Activated CD4-positive, alpha-beta T cell treated with anti-CD3 and anti-CD28 coated beads for 36 hours (primary cell): ENCODE measurements at regions not wholly inside any gene's neighbourhood (a gene's known extent, or its start where the extent isn't known, plus 50 kb on each side); places are given as distances from the start of the nearest gene placed in this dataset.

Experiments used
- ATAC-seq: fragments of 200-7000 bp; cut with Tn5 transposase; one replicate; pipeline ENCODE4 v1.10.0; 2021; ENCODE audit warnings: mild to moderate bottlenecking, moderate library complexity
- CTCF ChIA-PET: fragments of 350-600 bp; sonication (Branson Sonifier 250); formaldehyde crosslinking; loops from one replicate; lab custom pipeline; 2021; ENCODE audit warnings: antibody characterized with exemption; lab: Charles Lee
- POLR2A ChIA-PET: fragments of 350-600 bp; sonication (Branson Sonifier 250); formaldehyde crosslinking; loops from one replicate; lab custom pipeline; 2021; ENCODE audit warnings: antibody characterized with exemption, inconsistent platforms; lab: Charles Lee
- DNase-seq: peaks from one replicate; pipeline ENCODE4 v3.0.0-alpha.2; 2020
- H3K27ac Mint-ChIP-seq: one replicate; pipeline ENCODE4 v1.8.0; 2021; ENCODE audit warnings: mixed read lengths
- H3K27me3 Mint-ChIP-seq: one replicate; pipeline ENCODE4 v1.8.0; 2021; ENCODE audit warnings: mixed read lengths
- H3K36me3 Mint-ChIP-seq: one replicate; pipeline ENCODE4 v1.8.0; 2021; ENCODE audit warnings: low read depth, mixed read lengths
- H3K4me1 Mint-ChIP-seq: one replicate; pipeline ENCODE4 v1.8.0; 2021; ENCODE audit warnings: mixed read lengths
- H3K4me3 Mint-ChIP-seq: one replicate; pipeline ENCODE4 v1.8.0; 2021; ENCODE audit warnings: mild to moderate bottlenecking, moderate library complexity, mixed read lengths
- H3K9me3 Mint-ChIP-seq: one replicate; pipeline ENCODE4 v1.8.0; 2021; ENCODE audit warnings: low read depth, mixed read lengths
- intact Hi-C, 2 experiments: fragments of 100-400 bp; cut with DNase I in 1 of 2; cut with micrococcal nuclease in 1 of 2; formaldehyde crosslinking; loops; one replicate each; pipeline versions ENCODE4 v1.14.2 to v1.15.1; 2022 to 2024; cut with DNase I, micrococcal nuclease

DNA sequence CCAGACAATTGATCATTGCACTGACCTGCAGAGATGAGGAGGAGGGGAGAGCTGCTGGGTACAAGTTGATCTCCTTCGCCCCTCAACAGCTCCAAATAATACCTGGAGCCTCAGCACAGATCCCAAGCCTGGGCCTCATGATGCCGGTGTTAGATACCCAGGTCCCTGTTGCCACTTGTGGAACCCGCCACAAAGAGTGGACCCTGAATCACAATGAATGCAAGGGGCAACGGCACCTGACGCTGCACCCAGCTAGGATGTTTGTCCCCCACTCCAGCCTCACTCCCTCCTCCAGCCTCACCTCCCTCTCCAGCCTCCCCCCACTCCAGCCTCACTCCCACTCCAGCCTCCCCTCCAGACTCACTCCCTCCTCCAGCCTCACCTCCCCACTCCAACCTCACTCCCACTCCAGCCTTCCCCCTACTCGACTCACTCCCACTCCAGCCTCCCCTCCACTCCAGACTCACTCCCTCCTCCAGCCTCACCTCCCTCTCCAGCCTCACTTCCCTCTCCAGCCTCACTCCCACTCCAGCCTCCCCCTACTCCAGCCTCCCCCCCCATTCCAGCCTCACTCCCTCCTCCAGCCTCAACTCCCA lies 879.0 kb downstream of the BRD1 start:
- no peak overlapping the region for H3K4me3 Mint-ChIP-seq
- intact Hi-C loops: no loop called here
- H3K9me3 Mint-ChIP-seq: no peaks in the 10 kb centered on the region
- ATAC-seq (no peak), DNase-seq (no peak)
- ChIA-PET CTCF (interaction anchor here (0.6 kb wide), 1 partner anchor 15 kb away, joined by 3 read pairs; no protein-coding TSS in a partner anchor), POLR2A (no interaction called here)
- no peaks in the 10 kb centered on the region for H3K4me1 Mint-ChIP-seq
- no peaks in the 10 kb centered on the region for H3K36me3 Mint-ChIP-seq
- H3K27ac Mint-ChIP-seq: no peak overlapping the region
- H3K27me3 Mint-ChIP-seq: peaks cover 9% of the 10 kb centered on the region

DNA sequence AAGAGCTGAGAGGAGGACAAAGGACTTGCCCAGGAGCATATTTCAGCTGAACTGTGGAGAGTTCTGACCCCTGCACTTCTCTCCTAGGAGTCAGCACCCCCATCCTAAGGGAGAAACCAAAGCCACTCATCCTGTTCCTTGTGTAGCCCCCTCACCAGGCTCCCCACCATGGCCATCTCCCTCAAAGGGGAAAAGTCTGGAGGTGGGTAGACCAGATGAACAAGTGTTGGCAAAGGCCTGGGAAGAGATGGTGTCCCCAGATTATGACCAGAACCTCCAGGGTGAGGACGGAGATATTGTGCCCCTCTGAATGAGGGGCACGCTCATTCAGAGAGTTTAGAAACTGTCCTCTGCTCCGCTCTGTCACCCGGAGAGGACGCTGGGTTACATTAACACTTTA lies 880.0 kb downstream of the BRD1 start:
- ChIA-PET POLR2A (no interaction called here), CTCF (interaction anchor here (0.6 kb wide), 1 partner anchor 120 kb away, joined by 4 read pairs; no protein-coding TSS in a partner anchor)
- no peak overlapping the region for H3K27ac Mint-ChIP-seq
- DNase-seq: no peak
- ATAC-seq: no peak
- H3K4me1 Mint-ChIP-seq: no peaks in the 10 kb centered on the region
- no peaks in the 10 kb centered on the region for H3K36me3 Mint-ChIP-seq
- no peaks in the 10 kb centered on the region for H3K9me3 Mint-ChIP-seq
- peaks cover 9% of the 10 kb centered on the region for H3K27me3 Mint-ChIP-seq
- H3K4me3 Mint-ChIP-seq: no peak overlapping the region
- intact Hi-C loops: no loop called here

GRCh38 chr22:48945621-48946458 lies 881.8 kb downstream of the BRD1 start:
- intact Hi-C loops: no loop called here
- DNase-seq: no peak
- no peak for ATAC-seq
- Mint-ChIP-seq H3K27me3 (peaks cover 9% of the 10 kb centered on the region), H3K4me1 (no peaks in the 10 kb centered on the region), H3K27ac (no peak overlapping the region), H3K36me3 (no peaks in the 10 kb centered on the region), H3K4me3 (no peak overlapping the region), H3K9me3 (no peaks in the 10 kb centered on the region)
- ChIA-PET POLR2A (no interaction called here), CTCF (no interaction called here)

DNA sequence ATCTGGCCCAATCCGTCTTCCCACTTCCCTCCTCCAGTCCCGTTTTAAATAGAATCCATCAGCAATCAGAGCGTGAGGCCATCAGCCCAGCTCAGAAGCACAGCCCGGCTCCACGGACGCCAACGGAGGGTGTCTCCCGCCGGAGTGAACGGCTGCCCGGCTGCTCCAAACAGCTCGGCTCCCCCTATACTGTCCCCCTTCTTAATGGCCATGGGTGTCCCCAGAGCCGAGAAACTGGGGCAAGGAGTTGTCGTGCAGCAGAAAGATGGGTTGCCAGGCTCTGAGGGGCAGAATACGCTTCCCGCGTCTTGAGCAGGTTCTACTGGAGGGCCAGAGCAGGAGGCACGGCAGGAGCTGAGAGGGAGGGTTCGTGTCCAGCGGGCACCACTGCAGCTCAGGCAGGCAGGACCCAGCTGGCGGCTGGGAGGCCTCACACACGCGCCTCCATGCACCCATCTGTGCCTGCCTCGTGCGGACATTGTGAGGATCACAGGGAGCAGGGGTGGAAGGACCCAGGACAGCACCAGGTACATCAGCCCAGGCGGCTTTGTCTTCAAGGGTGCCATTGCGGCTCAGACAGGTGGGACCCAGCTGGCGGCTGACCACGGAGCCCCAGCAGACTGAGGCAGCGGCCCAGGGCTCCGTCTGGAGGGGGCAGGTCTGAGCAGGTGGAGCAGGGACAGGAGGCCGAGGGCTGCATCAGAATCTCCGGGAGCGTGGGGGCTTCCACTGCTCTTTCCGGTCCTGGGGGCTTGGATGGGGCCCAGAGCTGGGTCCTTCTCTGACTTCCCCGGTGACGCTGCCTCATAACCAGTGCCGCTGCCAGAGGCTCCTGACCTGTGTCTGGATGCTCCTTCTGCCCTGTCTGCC lies 882.7 kb downstream of the BRD1 start:
- Mint-ChIP-seq H3K27me3 (peaks cover 9% of the 10 kb centered on the region), H3K4me3 (no peak overlapping the region), H3K4me1 (no peaks in the 10 kb centered on the region), H3K27ac (no peak overlapping the region), H3K36me3 (no peaks in the 10 kb centered on the region), H3K9me3 (no peaks in the 10 kb centered on the region)
- intact Hi-C loops: no loop called here
- no peak for ATAC-seq
- DNase-seq: no peak
- POLR2A ChIA-PET: no interaction called here
- CTCF ChIA-PET: interaction anchor here (0.5 kb wide), 1 partner anchor 1107 kb away, joined by 4 read pairs; no protein-coding TSS in a partner anchor

DNA sequence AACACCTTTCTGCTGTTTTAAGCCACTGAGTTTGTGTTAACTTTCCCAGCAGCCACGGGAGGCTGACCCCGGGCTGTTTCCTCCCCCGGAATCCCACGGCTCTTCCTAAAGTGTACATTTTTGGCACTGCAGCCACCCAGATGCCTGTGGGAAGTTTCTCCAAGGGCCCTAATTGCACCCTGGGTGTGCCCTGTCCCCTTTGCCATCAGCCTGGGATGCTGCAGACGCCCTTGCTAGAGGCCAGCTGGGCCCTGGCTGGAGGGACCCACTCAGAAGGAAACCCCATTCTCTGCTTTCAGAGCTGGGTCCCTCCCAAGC lies 883.3 kb downstream of the BRD1 start:
- no peaks in the 10 kb centered on the region for H3K36me3 Mint-ChIP-seq

DNA sequence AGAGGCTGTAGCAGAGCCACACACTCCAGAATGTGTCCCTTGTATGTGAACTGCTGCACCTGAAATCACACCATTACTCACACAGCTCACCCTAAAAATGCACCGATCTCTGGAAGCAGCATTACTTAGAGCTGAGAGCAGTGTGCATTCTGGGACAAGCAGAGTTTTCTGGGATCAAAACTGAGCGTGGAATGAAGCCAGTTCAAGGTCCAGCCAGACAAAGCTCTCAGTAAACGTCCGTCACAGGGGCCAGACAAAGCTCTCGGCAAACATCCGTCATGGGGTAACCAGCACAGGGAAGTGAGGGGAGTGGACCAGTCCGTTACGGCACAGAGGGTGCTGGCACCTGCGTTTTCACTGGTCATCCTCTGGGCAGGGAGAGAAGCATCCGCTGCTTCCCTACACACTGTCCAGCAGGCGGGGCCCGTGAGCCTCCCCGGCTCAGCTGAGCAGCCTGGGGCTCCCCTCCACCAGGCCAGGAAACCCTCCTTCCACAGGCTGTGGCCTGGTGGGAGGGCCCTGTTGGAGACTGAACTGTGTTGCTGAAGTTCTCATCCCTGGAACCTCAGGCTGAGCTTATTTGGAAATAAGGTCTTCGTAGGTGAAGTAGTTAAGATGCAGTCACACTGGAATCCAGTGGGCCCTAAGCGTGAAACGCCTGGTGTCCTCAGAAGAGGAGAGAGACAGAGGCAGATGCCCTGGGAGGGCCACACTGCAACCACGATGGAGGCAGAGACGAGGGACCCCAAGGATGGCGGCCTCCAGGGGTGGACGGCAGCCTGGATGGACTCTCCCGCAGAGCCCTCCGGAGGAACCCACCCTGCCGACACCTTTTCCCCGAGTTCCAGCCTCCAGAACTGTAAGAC lies 883.9 kb downstream of the BRD1 start:
- DNase-seq (peak; percentile 27), ATAC-seq (no peak)
- ChIA-PET CTCF (no interaction called here), POLR2A (no interaction called here)
- Mint-ChIP-seq H3K27ac (no peak overlapping the region), H3K9me3 (no peaks in the 10 kb centered on the region), H3K4me1 (no peaks in the 10 kb centered on the region), H3K36me3 (no peaks in the 10 kb centered on the region), H3K27me3 (peaks cover 4% of the 10 kb centered on the region), H3K4me3 (no peak overlapping the region)
- intact Hi-C loops: no loop called here

More for the DNA sequence above, 883.3 kb downstream of the BRD1 start:
- CTCF ChIA-PET: interaction anchor here (0.5 kb wide), 1 partner anchor 1106 kb away, joined by 4 read pairs; no protein-coding TSS in a partner anchor
- no peak for DNase-seq
- Mint-ChIP-seq H3K4me1 (no peaks in the 10 kb centered on the region), H3K9me3 (no peaks in the 10 kb centered on the region), H3K4me3 (no peak overlapping the region), H3K27ac (no peak overlapping the region), H3K27me3 (peaks cover 5% of the 10 kb centered on the region)
- intact Hi-C loops: no loop called here
- ATAC-seq: no peak
- POLR2A ChIA-PET: no interaction called here

- ChIA-PET CTCF (no interaction called here), POLR2A (no interaction called here)
- no peak overlapping the region for H3K4me3 Mint-ChIP-seq
- no peak for ATAC-seq
- peaks cover 8% of the 10 kb centered on the region for H3K27me3 Mint-ChIP-seq
- H3K36me3 Mint-ChIP-seq: no peaks in the 10 kb centered on the region
- H3K9me3 Mint-ChIP-seq: no peaks in the 10 kb centered on the region
- no peak for DNase-seq
- H3K27ac Mint-ChIP-seq: no peak overlapping the region
- intact Hi-C loops: no loop called here
- no peaks in the 10 kb centered on the region for H3K4me1 Mint-ChIP-seq
Observed at GRCh38 chr22:48942698-48943566, 884.7 kb downstream of the BRD1 start.

GRCh38 chr22:48941903-48942575 lies 885.6 kb downstream of the BRD1 start:
- CTCF ChIA-PET: no interaction called here
- Mint-ChIP-seq H3K9me3 (no peaks in the 10 kb centered on the region), H3K27me3 (peaks cover 9% of the 10 kb centered on the region), H3K36me3 (no peaks in the 10 kb centered on the region), H3K4me3 (no peak overlapping the region), H3K4me1 (no peaks in the 10 kb centered on the region), H3K27ac (no peak overlapping the region)
- POLR2A ChIA-PET: interaction anchor here (0.5 kb wide), 1 partner anchor 23 kb away, joined by 3 read pairs; no protein-coding TSS in a partner anchor
- intact Hi-C loops: no loop called here
- no peak for DNase-seq
- ATAC-seq: no peak

GRCh38 chr22:48941033-48941902 lies 886.4 kb downstream of the BRD1 start:
- Mint-ChIP-seq H3K36me3 (no peaks in the 10 kb centered on the region), H3K27me3 (peaks cover 12% of the 10 kb centered on the region), H3K9me3 (no peaks in the 10 kb centered on the region), H3K4me3 (no peak overlapping the region), H3K4me1 (no peaks in the 10 kb centered on the region), H3K27ac (no peak overlapping the region)
- ChIA-PET CTCF (no interaction called here), POLR2A (no interaction called here)
- intact Hi-C loops: no loop called here
- DNase-seq: no peak
- ATAC-seq: no peak
